ENCODE measurements at regions not wholly inside any gene's neighbourhood (a gene's known extent, or its start where the extent isn't known, plus 50 kb on each side); places are given as distances from the start of the nearest gene placed in this dataset.

DNA sequence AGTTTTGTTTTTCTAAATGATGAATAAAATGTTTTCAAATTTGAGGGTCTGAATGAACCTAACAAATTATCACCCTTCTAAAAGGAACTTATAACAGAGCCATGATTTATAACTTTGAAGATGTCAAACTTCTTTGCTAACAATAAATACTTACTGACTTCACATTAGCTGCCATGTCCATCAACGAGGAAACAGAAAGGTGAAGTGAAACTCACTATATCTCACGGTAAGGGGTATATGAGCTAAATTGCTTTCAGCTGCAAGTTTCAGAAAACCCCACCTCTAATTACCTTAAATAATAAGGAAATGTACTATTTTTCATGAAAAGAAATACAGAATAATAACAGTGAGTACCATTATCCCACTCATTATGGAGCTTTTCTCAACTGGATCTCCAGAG, 350.8 kb upstream of the NT5C1B start:
- TF ChIP-seq, protein P1, sequence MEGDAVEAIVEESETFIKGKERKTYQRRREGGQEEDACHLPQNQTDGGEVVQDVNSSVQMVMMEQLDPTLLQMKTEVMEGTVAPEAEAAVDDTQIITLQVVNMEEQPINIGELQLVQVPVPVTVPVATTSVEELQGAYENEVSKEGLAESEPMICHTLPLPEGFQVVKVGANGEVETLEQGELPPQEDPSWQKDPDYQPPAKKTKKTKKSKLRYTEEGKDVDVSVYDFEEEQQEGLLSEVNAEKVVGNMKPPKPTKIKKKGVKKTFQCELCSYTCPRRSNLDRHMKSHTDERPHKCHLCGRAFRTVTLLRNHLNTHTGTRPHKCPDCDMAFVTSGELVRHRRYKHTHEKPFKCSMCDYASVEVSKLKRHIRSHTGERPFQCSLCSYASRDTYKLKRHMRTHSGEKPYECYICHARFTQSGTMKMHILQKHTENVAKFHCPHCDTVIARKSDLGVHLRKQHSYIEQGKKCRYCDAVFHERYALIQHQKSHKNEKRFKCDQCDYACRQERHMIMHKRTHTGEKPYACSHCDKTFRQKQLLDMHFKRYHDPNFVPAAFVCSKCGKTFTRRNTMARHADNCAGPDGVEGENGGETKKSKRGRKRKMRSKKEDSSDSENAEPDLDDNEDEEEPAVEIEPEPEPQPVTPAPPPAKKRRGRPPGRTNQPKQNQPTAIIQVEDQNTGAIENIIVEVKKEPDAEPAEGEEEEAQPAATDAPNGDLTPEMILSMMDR (IDR thresholded peaks at IDR 0.05; ENCODE audit: insufficient read depth, low read length), result no peak
- TF ChIP-seq GABPA (IDR thresholded peaks at IDR 0.05; ENCODE audit: low read depth) (no peak), POLR2AphosphoS5 (IDR thresholded peaks at IDR 0.05; ENCODE audit: low read depth) (no peak), SPI1 (IDR thresholded peaks at IDR 0.05; ENCODE audit: borderline replicate concordance, low read depth) (no peak)
